GM12874 (cell line): ENCODE measurements at regions not wholly inside any gene's neighbourhood (a gene's known extent, or its start where the extent isn't known, plus 50 kb on each side); places are given as distances from the start of the nearest gene placed in this dataset.

ENCODE experiments used
- TF ChIP-seq, protein P1 (sequence below): IDR thresholded peaks from 2 replicates; pipeline ENCODE4 v1.5.1; 2011; ENCODE audit warnings: low read depth, mild to moderate bottlenecking, control low read depth, low read length, moderate library complexity; ENCODE audit not compliant: insufficient read depth

DNA sequence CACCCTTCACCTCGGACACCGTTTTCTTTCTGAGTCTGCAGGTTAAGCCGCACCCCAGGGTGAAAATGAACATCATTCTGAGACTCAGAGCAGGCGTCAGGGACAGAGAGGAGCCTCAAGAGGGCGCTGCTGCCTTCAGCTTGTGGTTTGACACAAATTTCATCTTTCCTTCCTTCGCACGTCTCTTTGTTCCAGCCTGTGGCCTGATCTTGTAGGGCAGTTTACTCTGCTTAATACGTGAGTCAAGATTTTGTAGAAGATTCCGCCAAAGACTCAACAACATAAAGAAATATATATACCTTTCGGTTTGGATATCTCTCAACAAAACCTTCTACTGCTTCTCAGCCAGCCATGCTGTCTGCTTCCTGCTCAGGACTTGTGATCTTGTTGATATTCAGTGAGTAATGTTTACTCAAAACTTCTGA, 329.3 kb upstream of the OR4E1 start:
- TF ChIP-seq, protein P1, sequence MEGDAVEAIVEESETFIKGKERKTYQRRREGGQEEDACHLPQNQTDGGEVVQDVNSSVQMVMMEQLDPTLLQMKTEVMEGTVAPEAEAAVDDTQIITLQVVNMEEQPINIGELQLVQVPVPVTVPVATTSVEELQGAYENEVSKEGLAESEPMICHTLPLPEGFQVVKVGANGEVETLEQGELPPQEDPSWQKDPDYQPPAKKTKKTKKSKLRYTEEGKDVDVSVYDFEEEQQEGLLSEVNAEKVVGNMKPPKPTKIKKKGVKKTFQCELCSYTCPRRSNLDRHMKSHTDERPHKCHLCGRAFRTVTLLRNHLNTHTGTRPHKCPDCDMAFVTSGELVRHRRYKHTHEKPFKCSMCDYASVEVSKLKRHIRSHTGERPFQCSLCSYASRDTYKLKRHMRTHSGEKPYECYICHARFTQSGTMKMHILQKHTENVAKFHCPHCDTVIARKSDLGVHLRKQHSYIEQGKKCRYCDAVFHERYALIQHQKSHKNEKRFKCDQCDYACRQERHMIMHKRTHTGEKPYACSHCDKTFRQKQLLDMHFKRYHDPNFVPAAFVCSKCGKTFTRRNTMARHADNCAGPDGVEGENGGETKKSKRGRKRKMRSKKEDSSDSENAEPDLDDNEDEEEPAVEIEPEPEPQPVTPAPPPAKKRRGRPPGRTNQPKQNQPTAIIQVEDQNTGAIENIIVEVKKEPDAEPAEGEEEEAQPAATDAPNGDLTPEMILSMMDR = peak; percentile 56; the same call in 1 of the 2 replicates

DNA sequence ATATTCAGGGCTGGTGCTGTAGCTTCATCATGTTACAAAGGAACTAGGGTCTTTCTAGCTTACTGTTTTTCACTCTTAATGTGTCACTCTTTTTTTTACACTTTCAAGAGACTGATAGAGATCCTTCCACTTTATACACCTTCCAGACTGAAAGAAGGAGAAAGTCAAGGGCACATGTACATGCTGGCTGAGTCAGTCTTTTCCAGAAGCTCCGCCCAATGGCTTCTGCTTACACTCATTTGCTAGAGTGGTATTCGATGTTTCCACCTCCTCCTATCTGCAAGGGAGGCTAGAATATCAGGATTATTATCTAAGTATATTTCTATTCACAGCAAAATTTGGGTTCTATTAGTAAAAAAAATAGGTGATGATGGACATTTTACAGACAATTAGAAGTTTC, 325.8 kb upstream of the OR4E1 start:
- TF ChIP-seq, protein P1 = no peak

DNA sequence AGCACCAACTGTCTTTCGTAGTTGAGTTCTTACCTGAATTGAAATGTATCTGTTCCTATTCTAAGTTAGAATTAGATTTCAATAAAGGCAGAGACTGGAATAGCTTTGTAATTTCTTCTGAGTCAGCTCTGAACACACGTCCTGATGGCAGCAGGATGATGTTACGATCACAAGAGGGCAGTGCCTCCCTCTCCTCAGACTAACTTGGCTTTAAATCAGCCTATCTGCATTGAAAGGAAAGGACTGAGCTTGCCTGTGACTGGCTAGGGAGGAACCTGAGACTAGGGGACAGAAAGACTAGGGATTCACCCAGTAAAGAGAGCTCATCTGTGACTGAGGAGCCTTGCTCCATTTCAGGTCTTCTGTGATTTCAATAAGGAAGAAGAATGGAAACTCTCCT, 323.7 kb upstream of the OR4E1 start:
- TF ChIP-seq, protein P1 = no peak

DNA sequence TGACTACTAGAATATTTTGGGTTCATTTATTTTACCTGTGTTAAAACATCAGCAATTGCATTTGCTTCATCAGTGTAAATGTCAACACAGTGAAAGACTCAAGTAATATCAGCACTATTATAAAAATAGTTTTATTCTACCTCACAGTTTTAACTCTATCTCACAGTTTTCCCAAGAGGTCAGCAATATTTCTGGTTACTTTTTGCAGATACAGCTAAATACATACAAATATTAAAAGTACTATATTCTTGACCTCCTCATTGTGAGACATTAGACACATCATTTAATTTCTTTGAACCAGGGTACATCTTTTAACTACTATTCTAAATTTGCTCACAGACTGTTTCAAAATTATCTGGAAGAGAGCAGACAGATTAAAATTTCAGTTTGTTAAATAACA, 321.7 kb upstream of the OR4E1 start:
- TF ChIP-seq, protein P1 = no peak

DNA sequence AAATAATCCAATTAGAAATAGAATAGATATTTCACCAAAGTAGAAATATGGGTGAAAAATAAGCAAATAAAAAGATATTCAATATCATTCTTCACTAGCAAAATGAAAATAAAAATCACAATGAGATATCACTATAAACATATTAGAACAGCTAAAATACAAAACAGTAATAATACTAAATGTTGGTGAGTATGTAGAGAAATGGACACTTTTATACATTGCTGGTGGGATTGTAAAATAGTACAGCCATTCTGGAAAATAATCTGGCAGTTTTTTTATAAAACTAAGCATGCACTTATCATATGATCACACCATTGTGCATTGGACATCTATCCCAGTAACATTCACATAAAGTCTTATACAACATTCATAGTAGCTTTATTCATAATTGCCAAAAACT, 320.2 kb upstream of the OR4E1 start:
- TF ChIP-seq, protein P1 = no peak

DNA sequence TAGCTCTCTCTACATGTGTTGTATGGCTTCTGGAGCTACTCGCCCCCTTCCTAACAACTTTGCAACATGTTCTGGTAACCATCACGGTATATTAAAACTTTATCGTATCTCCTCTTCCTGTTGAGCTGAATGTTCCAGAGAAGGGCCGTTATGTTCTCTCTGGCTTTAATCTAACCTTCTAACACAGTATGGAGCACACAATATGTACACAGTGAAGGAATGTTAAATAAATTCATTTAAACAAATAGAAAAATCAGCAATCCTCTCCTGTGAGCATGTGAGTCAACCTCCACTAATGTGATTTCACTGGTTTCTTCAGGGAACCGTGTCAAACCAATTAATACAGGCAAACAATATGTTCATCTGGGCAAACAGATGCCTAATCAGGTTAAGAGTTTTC, 319.5 kb upstream of the OR4E1 start:
- TF ChIP-seq, protein P1 = no peak

DNA sequence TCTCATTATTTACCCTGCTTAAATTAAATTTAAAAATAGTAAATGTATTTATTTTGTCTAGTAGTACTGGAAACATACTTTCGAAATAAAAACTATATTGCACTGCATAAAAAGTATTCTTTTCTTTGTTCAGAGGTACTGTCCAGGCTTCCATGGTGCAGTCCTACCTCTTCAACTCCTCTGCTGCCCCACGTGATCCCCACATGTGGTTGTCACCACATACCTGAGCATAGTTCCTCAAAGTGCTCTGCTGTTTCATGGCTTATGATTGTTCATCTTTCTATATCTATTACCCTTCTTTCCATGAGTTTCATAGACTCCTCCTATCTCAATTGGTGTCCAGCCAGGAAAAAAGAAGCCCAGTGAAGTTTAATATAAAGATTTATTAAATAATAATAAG, 317.5 kb upstream of the OR4E1 start:
- TF ChIP-seq, protein P1 = no peak

DNA sequence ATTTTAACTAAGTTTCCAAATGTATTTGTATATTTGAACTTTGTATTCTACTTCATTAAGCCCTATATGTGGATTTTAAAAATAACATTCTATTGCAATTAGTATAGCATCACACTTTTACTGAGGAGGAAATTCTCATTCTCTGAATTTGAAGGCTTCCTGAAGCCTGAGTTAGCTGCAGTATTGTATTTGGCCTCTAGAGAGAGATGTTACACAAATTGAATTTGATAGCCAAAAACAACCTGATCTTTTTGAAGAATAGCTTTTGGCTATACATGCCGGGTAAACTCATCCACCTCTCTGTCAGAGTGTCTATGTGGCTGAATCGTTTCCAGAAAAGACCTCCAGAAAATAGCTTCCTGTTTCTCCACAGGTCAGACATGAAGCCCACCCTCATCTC, 316.5 kb upstream of the OR4E1 start:
- TF ChIP-seq, protein P1 = peak; percentile 39; the same call in 1 of the 2 replicates
